PFSK-1 (cell line): ENCODE measurements at regions not wholly inside any gene's neighbourhood (a gene's known extent, or its start where the extent isn't known, plus 50 kb on each side); places are given as distances from the start of the nearest gene placed in this dataset.

Source experiments
- FOXP2 ChIP-seq: optimal IDR thresholded peaks from 2 replicates; pipeline ENCODE3; 2011; ENCODE audit warnings: borderline replicate concordance, control low read depth, inconsistent platforms; ENCODE audit not compliant: insufficient read depth; ENCODE audit errors: extremely low read length, extremely low read depth
- POLR2AphosphoS5 ChIP-seq: IDR thresholded peaks from 2 replicates; pipeline ENCODE4 v1.6.1; 2012; ENCODE audit warnings: low read depth, mild to moderate bottlenecking, control low read depth, low read length, moderate library complexity
- REST ChIP-seq, 2 experiments: IDR thresholded peaks; 2 replicates each; pipeline versions ENCODE4 v1.6.1 to v1.8.0; 2011 to 2012; ENCODE audit warnings: low read depth in 2 of 2, low read length in 2 of 2, control low read depth in 1 of 2, inconsistent platforms in 1 of 2, mild to moderate bottlenecking in 1 of 2, moderate library complexity in 1 of 2; ENCODE audit not compliant: insufficient read depth in 1 of 2
- SIN3A ChIP-seq: IDR thresholded peaks from 2 replicates; pipeline ENCODE4 v1.6.1; 2012; ENCODE audit warnings: mild to moderate bottlenecking, low read length, moderate library complexity, borderline replicate concordance; ENCODE audit not compliant: insufficient read depth
- TAF1 ChIP-seq: IDR thresholded peaks from 2 replicates; pipeline ENCODE4 v1.6.1; 2012; ENCODE audit warnings: low read length, control low read depth, borderline replicate concordance; ENCODE audit not compliant: insufficient read depth

DNA sequence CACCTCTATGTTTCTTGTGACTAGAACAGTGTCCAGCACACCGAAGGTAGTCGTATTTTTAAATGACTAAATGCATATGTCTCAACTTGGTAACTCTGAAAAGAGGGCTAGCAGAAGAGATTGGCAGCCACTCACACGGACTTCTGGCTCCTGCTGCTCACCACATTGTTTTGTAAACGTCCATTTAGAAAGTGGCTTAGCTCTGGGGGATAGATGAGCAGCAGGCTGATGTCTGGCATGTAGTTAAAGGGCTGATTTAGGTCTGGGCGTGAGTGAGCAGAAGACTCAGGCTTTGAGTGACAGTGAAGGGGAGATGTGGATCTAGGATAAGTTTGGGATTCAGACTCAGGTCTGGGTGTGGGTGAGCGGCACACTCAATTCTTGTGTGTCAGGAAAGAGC, 372.9 kb upstream of the HS6ST1 start:
- TF ChIP-seq POLR2AphosphoS5 (no peak), REST (IDR thresholded peaks at IDR 0.05; ENCODE audit: insufficient read depth in 1 of 2, low read depth in 2 of 2, low read length in 2 of 2) (no peak), SIN3A (no peak), TAF1 (no peak), FOXP2 (no peak)
